Ovary (tissue), 3 donors: ENCODE measurements at regions not wholly inside any gene's neighbourhood (a gene's known extent, or its start where the extent isn't known, plus 50 kb on each side); places are given as distances from the start of the nearest gene placed in this dataset.

ENCODE experiments used
- CTCF ChIP-seq, 3 donors: fragments of 450-650 bp in 2 of 3; fragments of 200-600 bp in 1 of 3; IDR thresholded peaks; one replicate each; pipeline versions ENCODE4 v1.5.1 to v1.8.0; 2016 to 2022; ENCODE audit warnings: antibody characterized with exemption in 3 of 3, mild to moderate bottlenecking in 1 of 3
- EP300 ChIP-seq: sonication (generic); formaldehyde crosslinking; IDR thresholded peaks from one replicate; pipeline ENCODE4 v1.6.1; 2017; ENCODE audit warnings: antibody characterized with exemption
- POLR2A ChIP-seq: fragments of 450-650 bp; IDR thresholded peaks from one replicate; pipeline ENCODE4 v1.6.1; 2017; ENCODE audit warnings: antibody characterized with exemption, mild to moderate bottlenecking, moderate library complexity
- donor health status: DM: no; HTN: no; CAD: no.

- TF ChIP-seq CTCF (IDR thresholded peaks at IDR 0.05) (no peak), POLR2A (no peak), EP300 (no peak)
These were observed 171.8 kb upstream of the PARP11 start for GRCh38 chr12:4044736-4045730.
